Endodermal cell (in vitro differentiated cells): ENCODE measurements at regions not wholly inside any gene's neighbourhood (a gene's known extent, or its start where the extent isn't known, plus 50 kb on each side); places are given as distances from the start of the nearest gene placed in this dataset.

ENCODE experiments used
- DNase-seq: peaks from one replicate; pipeline ENCODE4 v3.0.0-alpha.2; 2017
- H3K27ac ChIP-seq: 2 replicates; pipeline ENCODE4 v1.5.1; 2013; ENCODE audit warnings: mild to moderate bottlenecking, low read depth, low read length, moderate library complexity
- H3K27me3 ChIP-seq: 2 replicates; pipeline ENCODE4 v1.6.1; 2013; ENCODE audit warnings: mild to moderate bottlenecking, low read length, moderate library complexity; ENCODE audit not compliant: insufficient read depth, control insufficient read depth, poor library complexity, severe bottlenecking
- H3K36me3 ChIP-seq: 2 replicates; pipeline ENCODE4 v1.7.0; 2013; ENCODE audit warnings: mild to moderate bottlenecking, low read length, moderate library complexity; ENCODE audit not compliant: control insufficient read depth, insufficient read depth
- H3K4me1 ChIP-seq: one replicate; pipeline ENCODE4 v1.7.0; 2013; ENCODE audit warnings: low read length; ENCODE audit not compliant: control insufficient read depth, insufficient read depth
- H3K4me3 ChIP-seq: 2 replicates; pipeline ENCODE4 v1.5.1; 2013; ENCODE audit warnings: mild to moderate bottlenecking, low read length, moderate library complexity
- H3K9ac ChIP-seq: 2 replicates; pipeline ENCODE4 v1.6.1; 2013; ENCODE audit warnings: mild to moderate bottlenecking, low read length, moderate library complexity; ENCODE audit not compliant: poor library complexity, severe bottlenecking; ENCODE audit errors: extremely low read depth
- H3K9me3 ChIP-seq: 2 replicates; pipeline ENCODE4 v1.6.1; 2013; ENCODE audit warnings: mild to moderate bottlenecking, low read length, moderate library complexity; ENCODE audit not compliant: control insufficient read depth
- H3K27ac Mint-ChIP-seq: 2 replicates; pipeline ENCODE4 v1.8.0; 2020; ENCODE audit warnings: mixed read lengths
- H3K27me3 Mint-ChIP-seq: 2 replicates; pipeline ENCODE4 v1.8.0; 2021; ENCODE audit warnings: mild to moderate bottlenecking, mixed read lengths; ENCODE audit not compliant: insufficient read depth
- H3K36me3 Mint-ChIP-seq: 2 replicates; pipeline ENCODE4 v1.8.0; 2020; ENCODE audit warnings: low read depth, mixed read lengths
- H3K4me1 Mint-ChIP-seq: 2 replicates; pipeline ENCODE4 v1.8.0; 2020; ENCODE audit warnings: mixed read lengths
- H3K4me3 Mint-ChIP-seq: 2 replicates; pipeline ENCODE4 v1.8.0; 2020; ENCODE audit warnings: mild to moderate bottlenecking, moderate library complexity, mixed read lengths
- H3K9me3 Mint-ChIP-seq: 2 replicates; pipeline ENCODE4 v1.8.0; 2020; ENCODE audit warnings: mild to moderate bottlenecking, mixed read lengths
- WGBS, 2 experiments: methylation state at CpG; one replicate each; pipeline versions ENCODE4 v1.1.5 to v1.1.7; 2013; ENCODE audit warnings: missing lambda C conversion rate in 2 of 2, mixed read lengths in 1 of 2; ENCODE audit not compliant: insufficient coverage in 1 of 2, insufficient read length in 1 of 2; 5-methylcytosine and 5-hydroxymethylcytosine counted together
- TF ChIP-seq, protein P1 (sequence below): fragments of 200-600 bp; sonication (generic); conservative IDR thresholded peaks from 2 replicates; pipeline ENCODE4 v1.5.0; 2021; ENCODE audit warnings: antibody characterized with exemption, mild to moderate bottlenecking

DNA sequence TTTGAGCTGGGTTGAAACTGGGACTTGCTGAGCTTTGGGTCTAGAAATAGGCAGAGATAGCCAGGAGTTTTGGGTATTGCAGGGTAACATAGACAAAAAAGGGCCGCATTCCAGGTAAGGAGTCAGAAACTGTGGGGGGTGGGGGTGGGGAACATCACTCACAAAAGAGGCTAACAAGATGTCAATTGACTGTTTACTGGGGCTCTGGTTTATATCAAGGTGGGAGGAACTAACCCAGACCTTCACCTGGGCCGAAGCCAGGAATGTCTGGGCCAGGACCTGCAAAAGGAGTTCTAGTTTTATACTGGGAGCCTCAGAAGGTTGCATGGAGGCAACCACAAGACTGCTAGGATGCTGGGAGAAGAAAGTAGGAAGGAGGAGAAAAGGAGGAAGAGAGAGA lies 154.4 kb downstream of the EMP1 start:
- H3K27me3 ChIP-seq: peaks cover 8% of the 10 kb centered on the region
- H3K9me3 ChIP-seq: no peaks in the 10 kb centered on the region
- no peak overlapping the region for H3K27ac ChIP-seq
- H3K9ac ChIP-seq: no peak overlapping the region
- Mint-ChIP-seq H3K9me3 (no peaks in the 10 kb centered on the region), H3K27ac (no peak overlapping the region), H3K36me3 (no peaks in the 10 kb centered on the region), H3K27me3 (peaks cover 22% of the 10 kb centered on the region), H3K4me1 (peaks cover 21% of the 10 kb centered on the region), H3K4me3 (no peak overlapping the region)
- TF ChIP-seq, protein P1, sequence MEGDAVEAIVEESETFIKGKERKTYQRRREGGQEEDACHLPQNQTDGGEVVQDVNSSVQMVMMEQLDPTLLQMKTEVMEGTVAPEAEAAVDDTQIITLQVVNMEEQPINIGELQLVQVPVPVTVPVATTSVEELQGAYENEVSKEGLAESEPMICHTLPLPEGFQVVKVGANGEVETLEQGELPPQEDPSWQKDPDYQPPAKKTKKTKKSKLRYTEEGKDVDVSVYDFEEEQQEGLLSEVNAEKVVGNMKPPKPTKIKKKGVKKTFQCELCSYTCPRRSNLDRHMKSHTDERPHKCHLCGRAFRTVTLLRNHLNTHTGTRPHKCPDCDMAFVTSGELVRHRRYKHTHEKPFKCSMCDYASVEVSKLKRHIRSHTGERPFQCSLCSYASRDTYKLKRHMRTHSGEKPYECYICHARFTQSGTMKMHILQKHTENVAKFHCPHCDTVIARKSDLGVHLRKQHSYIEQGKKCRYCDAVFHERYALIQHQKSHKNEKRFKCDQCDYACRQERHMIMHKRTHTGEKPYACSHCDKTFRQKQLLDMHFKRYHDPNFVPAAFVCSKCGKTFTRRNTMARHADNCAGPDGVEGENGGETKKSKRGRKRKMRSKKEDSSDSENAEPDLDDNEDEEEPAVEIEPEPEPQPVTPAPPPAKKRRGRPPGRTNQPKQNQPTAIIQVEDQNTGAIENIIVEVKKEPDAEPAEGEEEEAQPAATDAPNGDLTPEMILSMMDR: no peak
- no peak overlapping the region for H3K4me3 ChIP-seq
- H3K4me1 ChIP-seq: peaks cover 12% of the 10 kb centered on the region
- WGBS, 2 experiments: 88 to 100% methylated on average over 2 of the region's 2 CpGs
- peak; percentile 72 for DNase-seq
- no peaks in the 10 kb centered on the region for H3K36me3 ChIP-seq

DNA sequence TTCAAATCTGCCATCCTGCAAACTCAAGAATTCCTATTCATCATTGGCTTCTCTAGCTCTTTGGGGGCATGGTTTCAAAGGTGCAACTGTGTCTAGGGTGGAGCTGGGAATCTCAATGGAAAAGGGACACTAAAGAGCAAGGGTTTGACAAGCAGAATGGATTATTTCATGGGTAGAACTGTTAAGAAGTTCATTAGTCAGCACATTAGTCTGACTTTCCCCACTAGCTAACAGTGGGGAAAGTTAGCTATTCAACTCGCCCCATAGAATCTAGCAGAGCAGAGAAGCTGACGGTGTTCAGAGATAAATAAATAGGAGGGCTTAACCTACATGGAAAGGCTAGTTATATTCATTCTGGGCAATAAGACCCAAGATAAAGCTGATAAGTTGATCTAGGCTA lies 153.9 kb downstream of the EMP1 start:
- peaks cover 8% of the 10 kb centered on the region for H3K27me3 ChIP-seq
- 75 to 78% methylated on average over 2 of the region's 2 CpGs for WGBS, 2 experiments
- H3K4me1 ChIP-seq: peaks cover 12% of the 10 kb centered on the region
- Mint-ChIP-seq H3K4me3 (no peak overlapping the region), H3K9me3 (no peaks in the 10 kb centered on the region), H3K27ac (no peak overlapping the region), H3K36me3 (no peaks in the 10 kb centered on the region), H3K4me1 (peaks cover 21% of the 10 kb centered on the region), H3K27me3 (peaks cover 23% of the 10 kb centered on the region)
- H3K9me3 ChIP-seq: no peaks in the 10 kb centered on the region
- H3K36me3 ChIP-seq: no peaks in the 10 kb centered on the region
- TF ChIP-seq, protein P1: no peak
- H3K9ac ChIP-seq: no peak overlapping the region
- no peak overlapping the region for H3K27ac ChIP-seq
- H3K4me3 ChIP-seq: no peak overlapping the region
- DNase-seq: no peak

- WGBS, 2 experiments: 67 to 80% methylated on average over 1 of the region's 1 CpG
Measured at GRCh38 chr12:13348464-13348863, 151.9 kb downstream of the EMP1 start.

More at GRCh38 chr12:13348464-13348863, 151.9 kb downstream of the EMP1 start:
- Histone ChIP-seq H3K4me1 (peaks cover 12% of the 10 kb centered on the region), H3K27me3 (peaks cover 15% of the 10 kb centered on the region), H3K4me3 (no peak overlapping the region), H3K27ac (no peak overlapping the region), H3K36me3 (no peaks in the 10 kb centered on the region), H3K9me3 (no peaks in the 10 kb centered on the region), H3K9ac (no peak overlapping the region)
- no peaks in the 10 kb centered on the region for H3K9me3 Mint-ChIP-seq
- peak; percentile 62 for DNase-seq
- peaks cover 21% of the 10 kb centered on the region for H3K4me1 Mint-ChIP-seq
- no peak overlapping the region for H3K4me3 Mint-ChIP-seq
- no peak overlapping the region for H3K27ac Mint-ChIP-seq
- TF ChIP-seq, protein P1: no peak
- H3K36me3 Mint-ChIP-seq: no peaks in the 10 kb centered on the region
- peaks cover 23% of the 10 kb centered on the region for H3K27me3 Mint-ChIP-seq
